ENCODE measurements at regions not wholly inside any gene's neighbourhood (a gene's known extent, or its start where the extent isn't known, plus 50 kb on each side); places are given as distances from the start of the nearest gene placed in this dataset.
A peak's percentile ranks its signal among the peaks of the same experiment; 100 is the strongest.

GRCh38 chr6:43879722-43880121, 109.7 kb downstream of the VEGFA start:
- TF ChIP-seq CTCF (IDR thresholded peaks at IDR 0.05; ENCODE audit: extremely low read depth, low read depth, low read length), result no peak
- Histone ChIP-seq H3K4me3 (ENCODE audit: insufficient read depth, low read length) (no peak overlapping the region), H3K4me2 (ENCODE audit: insufficient read depth, low read length) (no peak overlapping the region), H4K20me1 (ENCODE audit: insufficient read depth, low read length) (no peaks in the 10 kb centered on the region), H3K79me2 (ENCODE audit: insufficient read depth, low read length) (no peaks in the 10 kb centered on the region), H3K9me3 (ENCODE audit: low read depth, low read length) (no peaks in the 10 kb centered on the region), H3K4me1 (ENCODE audit: insufficient read depth, low read length) (peaks cover 4% of the 10 kb centered on the region), H2AFZ (ENCODE audit: low read length) (no peak overlapping the region), H3K27me3 (ENCODE audit: insufficient read depth, low read length) (no peaks in the 10 kb centered on the region), H3K27ac (ENCODE audit: low read depth, low read length) (no peak overlapping the region), H3K36me3 (ENCODE audit: insufficient read depth, low read length) (no peaks in the 10 kb centered on the region)
- no peak for DNase-seq (ENCODE audit: insufficient read length, low spot score, missing footprints)

- H3K79me2 ChIP-seq (ENCODE audit: insufficient read depth, low read length), result no peaks in the 10 kb centered on the region
- no peaks in the 10 kb centered on the region for H3K27me3 ChIP-seq (ENCODE audit: insufficient read depth, low read length)
- no peak overlapping the region for H3K4me3 ChIP-seq (ENCODE audit: insufficient read depth, low read length)
- no peak overlapping the region for H3K4me2 ChIP-seq (ENCODE audit: insufficient read depth, low read length)
- H3K4me1 ChIP-seq (ENCODE audit: insufficient read depth, low read length), result peaks cover 4% of the 10 kb centered on the region
- H3K9me3 ChIP-seq (ENCODE audit: low read depth, low read length), result no peaks in the 10 kb centered on the region
- no peak overlapping the region for H2AFZ ChIP-seq (ENCODE audit: low read length)
- DNase-seq (ENCODE audit: insufficient read length, low spot score, missing footprints), result peak; percentile 85
- no peaks in the 10 kb centered on the region for H4K20me1 ChIP-seq (ENCODE audit: insufficient read depth, low read length)
- no peaks in the 10 kb centered on the region for H3K36me3 ChIP-seq (ENCODE audit: insufficient read depth, low read length)
- TF ChIP-seq CTCF (IDR thresholded peaks at IDR 0.05; ENCODE audit: extremely low read depth, low read depth, low read length), result no peak
- H3K27ac ChIP-seq (ENCODE audit: low read depth, low read length), result no peak overlapping the region
These were observed 108.9 kb downstream of the VEGFA start for GRCh38 chr6:43878823-43879495.

- H3K36me3 ChIP-seq (ENCODE audit: insufficient read depth, low read length), result no peaks in the 10 kb centered on the region
- DNase-seq (ENCODE audit: insufficient read length, low spot score, missing footprints), result peak; percentile 80
- H3K27ac ChIP-seq (ENCODE audit: low read depth, low read length), result no peak overlapping the region
- no peaks in the 10 kb centered on the region for H3K79me2 ChIP-seq (ENCODE audit: insufficient read depth, low read length)
- H3K9me3 ChIP-seq (ENCODE audit: low read depth, low read length), result no peaks in the 10 kb centered on the region
- no peaks in the 10 kb centered on the region for H3K27me3 ChIP-seq (ENCODE audit: insufficient read depth, low read length)
- H2AFZ ChIP-seq (ENCODE audit: low read length), result no peak overlapping the region
- H4K20me1 ChIP-seq (ENCODE audit: insufficient read depth, low read length), result no peaks in the 10 kb centered on the region
- no peak overlapping the region for H3K4me2 ChIP-seq (ENCODE audit: insufficient read depth, low read length)
- no peak overlapping the region for H3K4me3 ChIP-seq (ENCODE audit: insufficient read depth, low read length)
- peaks cover 4% of the 10 kb centered on the region for H3K4me1 ChIP-seq (ENCODE audit: insufficient read depth, low read length)
- no peak for TF ChIP-seq CTCF (IDR thresholded peaks at IDR 0.05; ENCODE audit: extremely low read depth, low read depth, low read length)
These were observed 108.2 kb downstream of the VEGFA start for GRCh38 chr6:43878127-43878634.

GRCh38 chr6:43877463-43878126, 107.6 kb downstream of the VEGFA start:
- peak; percentile 87 for DNase-seq (ENCODE audit: insufficient read length, low spot score, missing footprints)
- H3K4me3 ChIP-seq (ENCODE audit: insufficient read depth, low read length), result no peak overlapping the region
- no peaks in the 10 kb centered on the region for H3K9me3 ChIP-seq (ENCODE audit: low read depth, low read length)
- H2AFZ ChIP-seq (ENCODE audit: low read length), result no peak overlapping the region
- no peak overlapping the region for H3K4me2 ChIP-seq (ENCODE audit: insufficient read depth, low read length)
- no peak overlapping the region for H3K27ac ChIP-seq (ENCODE audit: low read depth, low read length)
- H3K36me3 ChIP-seq (ENCODE audit: insufficient read depth, low read length), result no peaks in the 10 kb centered on the region
- H4K20me1 ChIP-seq (ENCODE audit: insufficient read depth, low read length), result no peaks in the 10 kb centered on the region
- no peaks in the 10 kb centered on the region for H3K27me3 ChIP-seq (ENCODE audit: insufficient read depth, low read length)
- H3K4me1 ChIP-seq (ENCODE audit: insufficient read depth, low read length), result peaks cover 4% of the 10 kb centered on the region
- no peaks in the 10 kb centered on the region for H3K79me2 ChIP-seq (ENCODE audit: insufficient read depth, low read length)
- TF ChIP-seq CTCF (IDR thresholded peaks at IDR 0.05; ENCODE audit: extremely low read depth, low read depth, low read length), result no peak

Data from osteoblast (primary cell).